ENCODE measurements at regions not wholly inside any gene's neighbourhood (a gene's known extent, or its start where the extent isn't known, plus 50 kb on each side); places are given as distances from the start of the nearest gene placed in this dataset.

- H3K9me2 ChIP-seq (ENCODE audit: insufficient read depth) = no peaks in the 10 kb centered on the region
- no peaks in the 10 kb centered on the region for H3K36me3 ChIP-seq (ENCODE audit: insufficient read depth)
- no peaks in the 10 kb centered on the region; the same call in 1 of the 2 replicates for H3K4me1 ChIP-seq (ENCODE audit: insufficient read depth)
- Mint-ChIP-seq H3K36me3 (ENCODE audit: low read depth) (no peaks in the 10 kb centered on the region), H3K4me3 (no peak overlapping the region), H3K4me1 (peaks cover 5% of the 10 kb centered on the region; the same call in 2 of the 3 replicates), H3K27me3 (ENCODE audit: insufficient read depth, low read depth, poor library complexity) (no peaks in the 10 kb centered on the region), H3K27ac (no peak overlapping the region), H3K9me3 (no peaks in the 10 kb centered on the region)
- ATAC-seq (no peak), DNase-seq (ENCODE audit: low spot score) (no peak)
- no peak overlapping the region for H2AFZ ChIP-seq
- H3K4me3 ChIP-seq = no peak overlapping the region
- H4K20me1 ChIP-seq (replicated peaks; ENCODE audit: insufficient read depth) = no peaks in the 10 kb centered on the region
- TF ChIP-seq CREB1 (CRISPR knock-in tag; IDR thresholded peaks at IDR 0.05; ENCODE audit: low read depth) = no peak
- TF ChIP-seq REST (IDR thresholded peaks at IDR 0.05; ENCODE audit: unreplicated experiment) = no peak
- no peak for TF ChIP-seq ZNF331 (CRISPR knock-in tag; IDR thresholded peaks at IDR 0.05; ENCODE audit: low read depth)
- no peak for TF ChIP-seq ZNF462 (CRISPR knock-in tag; IDR thresholded peaks at IDR 0.05)
- no peak for TF ChIP-seq POLR2AphosphoS5 (IDR thresholded peaks at IDR 0.05; ENCODE audit: low read depth)
- TF ChIP-seq STAT1 (IDR thresholded peaks at IDR 0.05; ENCODE audit: unreplicated experiment) = no peak
- no peak for TF ChIP-seq ZNF114 (CRISPR knock-in tag; IDR thresholded peaks at IDR 0.05)
- no peak for TF ChIP-seq ETS1 (IDR thresholded peaks at IDR 0.05)
- TF ChIP-seq JUNB (IDR thresholded peaks at IDR 0.05; ENCODE audit: unreplicated experiment) = no peak
- TF ChIP-seq NANOG (IDR thresholded peaks at IDR 0.05; ENCODE audit: borderline replicate concordance) = no peak
- no peak for TF ChIP-seq EZH2phosphoT487 (IDR thresholded peaks at IDR 0.05; ENCODE audit: unreplicated experiment)
- no peak for TF ChIP-seq EZH2 (IDR thresholded peaks at IDR 0.05; ENCODE audit: low read depth, unreplicated experiment)
- TF ChIP-seq CTCF (conservative IDR thresholded peaks at IDR 0.05; ENCODE audit: low read depth in 2 of 2) = no peak
- no peaks in the 10 kb centered on the region for H3K79me2 ChIP-seq (replicated peaks; ENCODE audit: insufficient read depth)
- no peaks in the 10 kb centered on the region for H3K27me3 ChIP-seq (ENCODE audit: insufficient read depth)
- H3F3A ChIP-seq (replicated peaks; ENCODE audit: low read depth) = no peaks in the 10 kb centered on the region
- no peak overlapping the region for H3K4me2 ChIP-seq
- H3K27ac ChIP-seq (ENCODE audit: low read depth) = no peak overlapping the region
Measured at GRCh38 chr11:26019386-26019785, 312.5 kb upstream of the ANO3 start.

Measured in GM23338 (cell line).